Dermis blood vessel endothelial cell (primary cell): ENCODE measurements at regions not wholly inside any gene's neighbourhood (a gene's known extent, or its start where the extent isn't known, plus 50 kb on each side); places are given as distances from the start of the nearest gene placed in this dataset.
"Not testable (repeated sequence)": the region's sequence is repeated elsewhere in the genome, so short reads cannot be mapped to it uniquely, and the experiment has no call there.

Source experiments
- DNase-seq: peaks from one replicate; pipeline ENCODE4 v3.0.0; 2010

- DNase-seq, result no peak
Measured at GRCh38 chr2:7693246-7694075, 776.2 kb downstream of the RNF144A start.

- DNase-seq, result no peak
Measured at GRCh38 chr2:7694076-7694985, 777.1 kb downstream of the RNF144A start.

GRCh38 chr2:7696556-7696955, 779.3 kb downstream of the RNF144A start:
- DNase-seq, result not testable (repeated sequence)

- DNase-seq, result no peak
Measured at GRCh38 chr2:7697052-7697451, 779.8 kb downstream of the RNF144A start.

GRCh38 chr2:7701791-7702190, 784.6 kb downstream of the RNF144A start:
- no peak for DNase-seq

GRCh38 chr2:7703048-7703447, 785.8 kb downstream of the RNF144A start:
- DNase-seq, result no peak

- no peak for DNase-seq
Measured at GRCh38 chr2:7703543-7704144, 786.4 kb downstream of the RNF144A start.

GRCh38 chr2:7704296-7704865, 787.2 kb downstream of the RNF144A start:
- no peak for DNase-seq

- DNase-seq, result no peak
Measured at GRCh38 chr2:7706791-7707190, 789.6 kb downstream of the RNF144A start.

- DNase-seq, result no peak
Measured at GRCh38 chr2:7707723-7708122, 790.5 kb downstream of the RNF144A start.

- no peak for DNase-seq
Measured at GRCh38 chr2:7709907-7710306, 792.7 kb downstream of the RNF144A start.

GRCh38 chr2:7711167-7711566, 794.0 kb downstream of the RNF144A start:
- no peak for DNase-seq

GRCh38 chr2:7719876-7720275, 802.7 kb downstream of the RNF144A start:
- no peak for DNase-seq

- DNase-seq, result no peak
Measured at GRCh38 chr2:7721413-7721995, 804.3 kb downstream of the RNF144A start.

- DNase-seq, result no peak
Measured at GRCh38 chr2:7722212-7722910, 805.1 kb downstream of the RNF144A start.

- no peak for DNase-seq
Measured at GRCh38 chr2:7724336-7724735, 807.1 kb downstream of the RNF144A start.

GRCh38 chr2:7725171-7725849, 808.1 kb downstream of the RNF144A start:
- DNase-seq, result no peak

GRCh38 chr2:7725850-7726242, 808.6 kb downstream of the RNF144A start:
- no peak for DNase-seq

GRCh38 chr2:7726989-7727388, 809.8 kb downstream of the RNF144A start:
- DNase-seq, result no peak

GRCh38 chr2:7728388-7728787, 811.2 kb downstream of the RNF144A start:
- no peak for DNase-seq

- DNase-seq, result no peak
Measured at GRCh38 chr2:7730449-7730848, 813.2 kb downstream of the RNF144A start.
